Brain microvascular endothelial cell (primary cell): ENCODE measurements at regions not wholly inside any gene's neighbourhood (a gene's known extent, or its start where the extent isn't known, plus 50 kb on each side); places are given as distances from the start of the nearest gene placed in this dataset.

ENCODE experiments used
- DNase-seq: peaks from one replicate; pipeline ENCODE4 v3.0.0-alpha.2; 2020
- H3K27ac ChIP-seq: fragments of 250-450 bp; sonication (Bioruptor Pico); 2 replicates; pipeline ENCODE4 v1.5.1; 2020; ENCODE audit warnings: mild to moderate bottlenecking, moderate library complexity
- H3K27me3 ChIP-seq: fragments of 250-450 bp; sonication (Bioruptor Pico); replicated peaks from 2 replicates; pipeline ENCODE4 v1.5.1; 2020; ENCODE audit warnings: mild to moderate bottlenecking
- H3K36me3 ChIP-seq: fragments of 250-450 bp; sonication (Bioruptor Pico); replicated peaks from 2 replicates; pipeline ENCODE4 v1.5.1; 2020; ENCODE audit warnings: mild to moderate bottlenecking
- H3K4me3 ChIP-seq: 2 replicates; pipeline ENCODE4 v1.5.1; 2011; ENCODE audit warnings: low read depth, mild to moderate bottlenecking, control low read depth, low read length, moderate library complexity
- in situ Hi-C: cut with HindIII; loops from 2 replicates; pipeline ENCODE4 v1.10.0; 2017; ENCODE audit warnings: low sequenced_read_pairs, low pct_ligation_motif_present
- TF ChIP-seq, protein P1 (sequence below): IDR thresholded peaks from 2 replicates; pipeline ENCODE4 v1.5.1; 2011; ENCODE audit warnings: low read depth, mild to moderate bottlenecking, moderate library complexity, low read length, control low read depth, inconsistent platforms; ENCODE audit errors: missing control alignments

GRCh38 chr2:234261736-234262135, 211.2 kb downstream of the SPP2 start:
- H3K27ac ChIP-seq, result no peak overlapping the region
- TF ChIP-seq, protein P1, sequence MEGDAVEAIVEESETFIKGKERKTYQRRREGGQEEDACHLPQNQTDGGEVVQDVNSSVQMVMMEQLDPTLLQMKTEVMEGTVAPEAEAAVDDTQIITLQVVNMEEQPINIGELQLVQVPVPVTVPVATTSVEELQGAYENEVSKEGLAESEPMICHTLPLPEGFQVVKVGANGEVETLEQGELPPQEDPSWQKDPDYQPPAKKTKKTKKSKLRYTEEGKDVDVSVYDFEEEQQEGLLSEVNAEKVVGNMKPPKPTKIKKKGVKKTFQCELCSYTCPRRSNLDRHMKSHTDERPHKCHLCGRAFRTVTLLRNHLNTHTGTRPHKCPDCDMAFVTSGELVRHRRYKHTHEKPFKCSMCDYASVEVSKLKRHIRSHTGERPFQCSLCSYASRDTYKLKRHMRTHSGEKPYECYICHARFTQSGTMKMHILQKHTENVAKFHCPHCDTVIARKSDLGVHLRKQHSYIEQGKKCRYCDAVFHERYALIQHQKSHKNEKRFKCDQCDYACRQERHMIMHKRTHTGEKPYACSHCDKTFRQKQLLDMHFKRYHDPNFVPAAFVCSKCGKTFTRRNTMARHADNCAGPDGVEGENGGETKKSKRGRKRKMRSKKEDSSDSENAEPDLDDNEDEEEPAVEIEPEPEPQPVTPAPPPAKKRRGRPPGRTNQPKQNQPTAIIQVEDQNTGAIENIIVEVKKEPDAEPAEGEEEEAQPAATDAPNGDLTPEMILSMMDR, result no peak

DNA sequence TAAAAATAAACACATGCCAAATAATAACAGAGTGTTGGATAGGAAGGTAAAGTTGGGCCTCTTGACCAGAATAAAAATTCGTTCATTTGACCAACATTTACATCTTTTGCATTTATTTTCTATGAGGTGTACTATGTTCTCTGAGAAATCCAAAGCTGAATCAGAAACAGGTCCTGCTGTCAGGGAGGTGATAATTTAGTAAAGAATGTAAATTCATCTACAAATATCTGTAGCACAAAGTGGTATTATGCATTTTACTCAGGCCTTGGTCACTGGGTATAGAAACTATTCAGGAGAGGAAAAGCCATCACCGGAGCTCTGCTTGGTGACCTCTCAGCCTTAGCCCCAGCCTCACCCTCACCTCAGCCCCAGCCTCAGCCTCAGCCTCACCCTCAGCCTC, 208.9 kb downstream of the SPP2 start:
- DNase-seq, result no peak
- Histone ChIP-seq H3K27me3 (no peaks in the 10 kb centered on the region), H3K27ac (peak overlapping the region; percentile 95), H3K36me3 (no peaks in the 10 kb centered on the region), H3K4me3 (no peak overlapping the region)
- TF ChIP-seq, protein P1, result no peak
- in situ Hi-C loops, result no loop called here

More at GRCh38 chr2:234261736-234262135, 211.2 kb downstream of the SPP2 start:
- Histone ChIP-seq H3K36me3 (no peaks in the 10 kb centered on the region), H3K4me3 (no peak overlapping the region), H3K27me3 (no peaks in the 10 kb centered on the region)
- DNase-seq, result no peak
- in situ Hi-C loops, result no loop called here

DNA sequence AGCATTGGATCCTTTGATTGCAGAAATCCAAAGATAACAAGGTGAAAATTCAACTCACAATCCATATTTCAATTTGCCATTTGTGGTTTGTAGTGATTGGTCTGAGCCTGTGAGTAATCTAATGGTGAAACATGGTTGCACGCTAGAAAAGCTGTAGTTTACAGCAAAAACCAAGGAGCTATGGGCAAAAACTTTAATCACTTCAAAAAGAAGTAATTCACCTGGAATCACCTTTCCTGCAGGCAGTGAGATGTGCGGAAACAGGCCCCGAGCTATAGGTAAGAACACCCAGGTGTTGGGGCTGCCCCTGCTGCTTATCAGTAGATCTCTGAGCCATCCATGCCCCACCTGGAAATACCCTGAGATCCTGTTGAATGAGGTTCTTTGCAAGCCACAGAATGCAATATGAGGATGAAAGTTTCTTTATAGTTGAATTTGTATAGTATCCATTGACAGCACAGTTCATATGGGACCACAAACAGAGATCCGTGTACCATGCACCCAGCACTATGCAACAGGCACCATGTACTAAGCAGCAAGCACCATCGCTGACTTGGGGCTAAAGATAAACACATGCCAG, 208.2 kb downstream of the SPP2 start:
- Histone ChIP-seq H3K36me3 (no peaks in the 10 kb centered on the region), H3K27ac (peak overlapping the region; percentile 95), H3K27me3 (no peaks in the 10 kb centered on the region), H3K4me3 (no peak overlapping the region)
- peak; percentile 64 for DNase-seq
- in situ Hi-C loops, result no loop called here
- TF ChIP-seq, protein P1, result no peak

GRCh38 chr2:234257859-234258561, 207.5 kb downstream of the SPP2 start:
- peak overlapping the region; percentile 95 for H3K27ac ChIP-seq
- TF ChIP-seq, protein P1, result peak; percentile 90
- DNase-seq, result peak; percentile 99
- H3K36me3 ChIP-seq, result no peaks in the 10 kb centered on the region
- no peak overlapping the region for H3K4me3 ChIP-seq
- no peaks in the 10 kb centered on the region for H3K27me3 ChIP-seq
- in situ Hi-C loops, result no loop called here

DNA sequence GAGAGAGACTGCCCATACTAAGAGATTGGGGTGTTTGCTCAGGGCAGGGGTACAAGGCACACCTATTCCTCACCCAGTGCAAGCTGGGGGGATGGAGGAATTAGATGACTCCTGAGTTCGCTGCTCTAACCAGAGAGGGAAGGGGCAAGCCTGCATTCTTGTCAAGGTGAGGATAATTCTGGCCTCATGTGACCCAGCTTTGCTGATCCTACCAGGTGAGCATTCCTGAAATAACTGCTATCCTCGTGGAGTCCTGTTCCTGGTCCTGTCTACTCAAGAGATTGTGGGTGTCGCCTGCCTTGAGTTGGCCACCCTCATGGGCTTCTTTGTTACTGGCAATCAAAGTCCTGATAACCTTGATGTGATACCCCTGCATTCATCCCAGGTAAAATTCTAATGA, 206.0 kb downstream of the SPP2 start:
- H3K4me3 ChIP-seq, result no peak overlapping the region
- H3K27me3 ChIP-seq, result no peaks in the 10 kb centered on the region
- H3K27ac ChIP-seq, result no peak overlapping the region
- TF ChIP-seq, protein P1, result no peak
- in situ Hi-C loops, result no loop called here
- no peak for DNase-seq
- H3K36me3 ChIP-seq, result no peaks in the 10 kb centered on the region
